ELR (cell line): ENCODE measurements at regions not wholly inside any gene's neighbourhood (a gene's known extent, or its start where the extent isn't known, plus 50 kb on each side); places are given as distances from the start of the nearest gene placed in this dataset.

ENCODE experiments used
- DNase-seq: peaks from one replicate; pipeline ENCODE4 v3.0.0-alpha.2; 2015; ENCODE audit warnings: low read depth

DNA sequence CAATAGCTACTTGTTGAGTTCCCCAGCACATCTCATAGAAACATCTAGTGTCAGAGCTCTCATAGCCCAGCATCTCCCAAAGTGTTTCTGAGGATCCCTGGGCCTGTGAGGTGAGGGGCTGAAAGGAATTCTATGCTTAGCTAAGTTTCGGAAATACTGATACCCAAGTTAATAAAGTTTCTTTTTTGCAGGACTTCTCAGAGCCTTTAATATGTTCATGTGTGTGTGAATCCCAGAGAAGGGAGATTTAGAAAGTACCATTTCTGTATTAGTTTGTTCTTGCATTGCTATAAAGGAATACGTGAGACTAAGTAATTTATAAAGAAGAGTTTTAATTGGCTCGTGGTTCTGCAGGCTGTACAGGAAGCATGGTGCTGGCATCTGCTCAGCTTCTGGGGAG is 211.2 kb downstream of the TSN start:
- no peak for DNase-seq

DNA sequence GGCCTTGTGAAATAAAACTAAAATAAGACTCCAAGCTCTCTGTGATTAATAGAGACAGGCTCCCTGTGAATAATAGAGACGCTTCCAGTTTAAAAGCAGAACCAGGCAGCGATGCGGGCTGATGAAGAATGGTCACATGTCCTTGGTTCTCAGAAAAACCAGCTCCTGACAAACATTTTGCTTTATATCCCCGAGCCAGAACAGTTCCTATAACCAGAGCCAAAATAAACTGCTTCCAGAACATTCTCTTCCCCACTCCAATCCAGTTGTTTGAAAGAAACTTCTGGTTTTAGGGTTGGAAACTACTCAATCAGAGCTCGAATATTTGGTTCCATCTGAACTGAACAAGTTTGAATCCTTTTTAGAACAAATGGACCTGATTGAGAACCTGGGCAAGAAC is 213.7 kb downstream of the TSN start:
- DNase-seq, result no peak

DNA sequence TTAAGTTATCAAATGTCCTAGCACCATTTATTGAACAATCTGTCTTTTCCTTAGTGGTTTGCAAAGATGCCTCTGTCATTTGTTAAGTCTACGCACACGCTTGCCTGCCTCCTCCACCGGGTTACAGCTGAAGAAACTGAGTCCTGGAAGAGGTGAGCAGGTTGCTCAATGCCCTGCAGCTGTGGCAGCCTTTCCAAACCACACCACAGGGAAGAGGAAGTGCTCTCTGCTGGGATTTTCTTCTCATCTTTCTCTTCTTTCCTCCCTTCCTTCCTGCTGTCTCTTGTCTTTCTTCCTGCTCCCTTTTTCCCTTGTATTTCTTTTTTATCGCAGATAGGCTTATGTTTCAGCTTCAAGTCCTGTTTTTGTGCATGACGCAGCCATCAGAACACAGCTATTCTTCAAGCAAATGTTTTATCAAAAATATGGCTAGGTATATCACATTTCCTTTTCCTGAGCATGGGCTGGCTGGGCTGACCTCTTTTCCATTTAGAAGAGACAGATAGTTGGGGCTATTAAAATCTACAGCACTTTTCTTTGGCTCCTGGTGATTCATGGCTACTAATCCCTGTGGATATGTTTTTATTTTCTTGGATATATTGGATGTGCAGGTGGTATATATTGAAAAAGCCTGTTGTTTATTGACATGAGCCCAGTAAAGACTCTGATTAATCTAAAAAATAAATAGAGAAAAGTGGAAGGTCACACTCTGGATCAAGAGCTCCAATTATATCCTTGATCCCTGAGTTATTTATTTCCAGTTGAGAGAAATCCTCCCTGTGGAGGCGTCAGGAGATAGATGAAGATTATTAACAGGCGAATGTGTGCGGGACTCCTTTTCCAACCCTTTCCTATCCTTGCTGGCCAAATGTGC is 214.6 kb downstream of the TSN start:
- DNase-seq, result no peak

DNA sequence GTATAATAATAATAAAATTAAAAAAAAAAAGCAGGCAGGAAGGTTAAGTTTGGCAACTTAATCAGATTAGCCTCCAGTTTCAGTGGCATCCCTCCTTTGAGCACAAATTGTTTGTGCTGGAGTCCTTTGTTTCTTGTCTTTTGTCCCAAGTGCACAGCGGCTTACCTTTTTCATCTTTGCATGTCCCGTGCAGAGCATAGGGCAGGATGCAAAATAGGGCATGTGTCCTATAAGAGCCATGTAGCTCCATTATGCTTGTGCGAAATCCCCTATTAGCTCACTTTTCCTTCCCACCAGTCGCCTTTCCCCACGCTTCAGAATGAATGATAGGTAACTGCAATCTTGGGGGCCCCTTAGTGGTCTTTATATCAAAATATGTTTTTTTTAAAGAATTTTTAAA is 216.8 kb downstream of the TSN start:
- DNase-seq, result no peak

DNA sequence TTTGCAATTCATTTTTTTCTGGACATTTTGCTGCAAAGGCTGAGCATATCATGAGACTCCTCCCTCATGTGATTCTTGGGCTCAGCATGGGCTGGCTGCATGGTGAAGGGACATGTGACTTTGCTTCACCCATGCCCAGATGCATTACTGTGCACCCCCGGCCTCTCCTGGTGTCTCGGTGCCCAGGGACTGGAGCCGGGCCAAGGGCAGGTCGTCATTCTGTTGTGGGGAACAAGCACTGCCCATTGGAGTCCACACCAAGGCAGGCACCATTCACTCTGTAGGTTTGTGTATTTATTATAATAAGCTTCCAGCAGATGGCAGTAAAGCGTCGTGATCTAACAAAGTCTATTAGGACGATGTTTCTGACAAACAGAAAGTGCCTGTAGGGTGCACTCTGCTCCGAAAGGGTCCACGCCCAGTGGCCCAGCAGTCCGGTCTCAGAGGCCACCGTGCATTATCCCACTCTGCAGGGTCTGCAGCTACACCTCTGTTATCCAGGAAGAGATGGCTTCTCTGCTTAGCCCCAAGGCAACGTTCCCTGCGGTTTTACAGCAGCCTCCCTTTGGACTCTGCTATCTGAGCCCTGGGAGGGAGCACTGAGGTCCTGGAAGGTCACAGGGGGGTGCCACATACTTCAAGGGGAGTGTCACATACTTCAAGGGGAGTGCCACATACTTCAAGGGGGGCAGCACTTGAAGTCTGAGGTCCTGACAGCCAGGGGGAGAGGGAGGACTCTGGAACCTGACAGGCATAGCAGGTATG is 219.6 kb downstream of the TSN start:
- DNase-seq, result peak; percentile 84

DNA sequence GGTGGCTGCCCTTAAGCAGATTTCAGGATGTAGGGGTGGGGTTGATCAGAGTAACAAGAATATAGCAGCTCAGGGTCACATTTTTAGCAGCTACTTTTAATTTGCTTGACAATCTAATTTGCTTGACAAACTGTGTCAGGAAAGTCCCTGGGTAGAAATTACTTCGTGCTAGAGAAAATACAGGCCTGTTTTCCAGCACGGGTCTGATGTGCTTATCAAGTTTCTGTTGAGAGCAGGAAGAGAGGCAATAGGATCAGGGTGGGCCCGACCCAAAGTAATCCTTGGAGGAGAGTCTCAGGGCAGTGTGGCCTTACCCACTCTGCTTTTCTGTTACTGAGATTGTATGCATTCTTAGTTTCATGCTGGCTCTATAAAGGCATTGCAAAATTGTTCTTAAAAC is 221.5 kb downstream of the TSN start:
- DNase-seq, result no peak

DNA sequence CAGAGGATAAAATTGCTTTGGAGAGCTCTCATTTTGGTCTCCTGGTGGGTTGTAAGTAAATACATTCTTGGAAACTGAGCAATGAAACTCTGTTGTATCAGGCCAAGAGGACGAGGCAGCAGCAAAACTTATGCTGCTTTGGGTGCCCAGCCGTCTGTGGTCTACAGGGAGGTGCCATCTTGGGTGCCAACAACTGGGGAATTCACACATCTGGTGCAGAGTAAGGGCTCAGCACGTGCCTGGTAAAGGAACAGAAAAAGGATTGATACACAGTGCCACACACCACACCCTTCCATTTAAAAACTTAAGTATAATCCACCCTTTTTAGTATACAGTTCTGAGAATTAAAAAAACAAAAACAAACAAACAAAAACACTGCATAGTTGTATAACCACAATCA is 221.9 kb downstream of the TSN start:
- no peak for DNase-seq

DNA sequence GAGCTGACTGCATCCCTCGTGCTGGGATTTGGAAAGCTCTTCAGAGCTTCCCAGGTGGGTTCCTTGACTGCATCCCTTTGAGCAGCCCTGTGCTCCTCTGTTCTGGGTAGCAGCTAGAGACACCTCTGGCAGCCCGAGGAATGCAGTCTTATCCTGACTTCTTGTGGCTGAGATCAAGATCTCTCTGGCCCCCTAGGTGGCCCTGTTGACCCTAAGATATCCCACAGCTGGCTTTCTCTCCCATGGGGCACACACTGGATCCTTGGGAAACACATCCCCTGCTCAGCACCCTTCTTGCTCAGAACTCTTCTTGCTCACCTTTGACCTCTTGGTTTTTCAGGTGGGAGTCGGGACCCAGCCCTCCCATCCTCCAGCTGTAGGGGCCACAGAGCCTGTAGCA is 237.2 kb downstream of the TSN start:
- no peak for DNase-seq

DNA sequence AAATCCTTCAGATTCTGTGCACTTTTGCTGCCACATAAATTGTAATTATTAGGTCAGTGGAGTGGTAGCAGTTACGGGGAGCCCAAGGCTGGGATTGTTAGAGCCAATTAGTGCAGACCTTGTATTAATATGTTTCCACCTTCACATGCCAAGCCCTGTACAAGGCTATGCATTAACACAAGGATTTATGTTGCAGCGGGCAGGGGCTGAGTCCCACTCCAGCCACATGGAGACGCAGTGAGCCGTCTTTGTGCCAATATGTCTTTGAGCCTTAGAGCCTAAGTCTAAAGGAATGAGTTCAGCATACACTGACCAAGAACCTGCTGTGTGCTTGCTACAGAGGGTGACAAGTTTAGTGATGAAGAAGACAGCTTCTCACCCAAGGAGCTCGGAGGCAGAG is 238.2 kb downstream of the TSN start:
- DNase-seq, result no peak

DNA sequence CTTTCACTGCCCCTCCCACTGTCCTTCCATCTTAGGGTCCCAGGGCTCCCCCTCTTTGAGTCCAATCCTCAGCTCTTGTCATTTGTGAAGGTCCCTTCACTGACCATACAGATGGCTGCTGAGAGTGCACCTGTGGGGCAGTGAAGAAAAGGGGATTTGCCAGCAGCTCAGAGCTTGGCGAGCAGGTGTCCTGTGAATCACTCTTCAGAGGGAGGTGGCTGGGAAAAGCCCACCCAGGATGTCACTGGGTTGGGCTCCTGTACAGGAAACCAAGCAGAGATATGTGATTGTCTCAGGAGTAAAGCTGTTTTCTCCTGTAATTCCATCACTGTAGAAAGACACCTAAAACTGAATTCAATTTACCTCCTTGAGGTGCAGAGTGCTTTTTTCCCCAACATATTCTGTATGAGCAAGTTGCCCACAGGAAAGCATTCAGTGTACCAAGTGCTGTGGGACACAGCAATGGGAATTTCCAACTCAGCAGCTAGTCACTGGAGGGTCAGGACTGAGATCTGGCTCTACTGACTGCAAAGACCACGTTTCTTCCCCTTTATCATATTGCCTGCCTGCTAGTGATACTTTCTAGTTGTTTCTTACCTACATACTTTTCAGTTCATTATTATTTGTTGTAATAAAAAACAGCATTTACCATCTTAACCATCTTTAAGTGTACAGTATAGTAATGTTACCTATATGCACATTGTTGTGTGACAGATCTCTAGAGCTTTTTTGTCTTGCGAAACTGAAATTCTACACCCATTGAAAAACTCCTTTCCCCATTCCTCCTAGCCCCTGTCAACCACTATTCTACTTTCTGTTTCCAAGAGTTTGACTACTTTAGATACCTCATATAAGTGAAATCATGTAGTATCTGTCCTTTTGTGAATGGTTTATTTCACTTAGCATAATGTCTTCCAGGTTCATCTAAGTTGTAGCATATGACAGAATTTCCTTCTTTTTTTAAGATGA is 239.1 kb downstream of the TSN start:
- no peak for DNase-seq

DNA sequence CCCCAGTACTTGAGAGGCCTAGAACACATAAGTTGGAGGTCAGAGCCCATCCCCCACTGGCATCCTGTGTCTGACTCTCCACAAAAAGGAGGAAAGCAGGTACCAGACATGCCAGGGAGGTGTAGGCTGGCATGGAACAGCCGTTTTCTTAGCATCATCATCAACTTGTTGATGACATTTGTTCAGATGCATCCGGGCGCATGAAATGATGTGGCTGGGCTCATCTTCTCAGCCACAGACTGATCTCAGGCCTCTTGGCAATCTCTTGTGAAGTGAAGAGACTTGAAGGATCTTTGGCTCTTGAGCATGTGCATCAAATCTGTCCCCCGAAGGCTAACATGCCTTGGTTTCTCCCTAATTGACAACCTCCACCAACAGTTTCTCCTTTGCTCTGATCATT is 243.3 kb downstream of the TSN start:
- no peak for DNase-seq

DNA sequence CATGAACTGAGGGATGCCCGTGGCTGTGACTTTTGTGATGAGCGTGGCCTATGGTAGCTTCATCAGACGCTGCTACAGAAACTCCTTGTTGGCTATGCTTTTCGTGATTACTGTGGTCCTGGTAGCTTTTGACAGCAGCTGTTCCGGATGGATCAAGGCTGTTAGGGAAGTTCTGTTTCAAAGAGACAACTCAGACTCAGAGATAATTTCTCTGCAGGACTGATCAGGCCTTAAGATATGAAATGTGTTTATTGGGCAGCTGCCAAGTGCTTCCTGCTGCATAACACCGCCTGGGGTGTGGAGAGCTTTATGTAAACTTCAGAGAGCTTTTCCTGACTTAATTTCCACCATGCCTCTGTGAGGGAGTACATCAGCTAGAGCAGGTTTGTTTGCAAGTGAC is 243.8 kb downstream of the TSN start:
- no peak for DNase-seq

DNA sequence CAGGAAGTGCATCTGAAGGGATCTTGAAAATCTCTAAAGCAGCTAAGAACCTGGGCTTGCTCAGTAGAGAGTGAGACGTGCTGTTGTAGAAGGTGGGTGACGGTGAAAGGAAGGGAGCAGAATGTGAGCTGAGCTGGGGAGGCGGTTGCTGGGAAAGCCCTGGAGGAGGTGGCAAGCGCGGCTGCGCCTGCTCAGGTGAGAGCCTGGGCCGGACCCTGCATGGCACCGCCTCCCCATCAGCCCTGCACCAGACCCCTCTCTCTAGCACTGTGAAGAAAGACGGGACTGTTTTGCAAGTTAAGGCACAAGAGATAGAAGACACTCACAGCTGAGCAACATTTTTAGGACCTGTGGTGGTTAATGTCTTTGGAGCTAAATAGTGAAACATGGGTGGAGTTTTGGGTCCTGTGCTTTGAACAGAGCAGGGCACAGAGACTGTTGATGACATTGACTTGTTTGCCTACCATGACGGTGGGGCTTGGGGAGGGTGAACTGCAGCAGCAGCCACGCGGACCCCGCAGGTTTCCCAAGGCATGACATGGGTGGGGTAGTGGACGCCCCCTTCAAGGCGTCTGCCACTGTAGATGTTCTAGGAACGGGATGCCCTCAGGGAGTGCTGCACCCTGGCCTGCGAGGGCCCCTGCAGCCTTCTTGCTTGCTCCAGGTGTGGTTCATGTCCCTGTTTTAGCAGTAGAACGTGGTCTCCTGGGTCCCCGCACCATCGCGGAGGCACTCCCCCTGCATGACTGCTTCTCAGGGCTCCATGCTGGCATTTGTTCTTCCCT is 245.3 kb downstream of the TSN start:
- DNase-seq, result no peak

DNA sequence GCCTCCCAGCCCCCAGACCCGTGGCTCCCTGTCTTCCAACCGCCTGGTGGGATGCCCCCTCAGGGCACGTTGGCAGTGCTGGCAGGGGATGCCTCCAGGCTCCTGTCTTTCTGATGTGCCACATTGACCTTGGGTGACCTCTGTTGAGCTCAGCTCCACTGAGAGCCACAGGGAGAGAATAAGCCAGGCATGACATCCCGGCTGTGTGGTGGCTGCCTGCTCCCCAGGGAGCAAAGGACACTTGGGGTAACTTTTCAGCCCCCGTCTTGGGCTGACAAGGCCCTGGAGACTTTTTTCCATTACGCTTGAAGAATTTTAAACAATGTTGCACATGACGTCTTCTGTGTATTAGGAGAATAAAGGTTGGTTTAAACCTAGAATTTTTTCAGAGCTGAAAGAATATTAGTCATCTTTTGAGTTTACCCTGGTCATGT is 246.0 kb downstream of the TSN start:
- no peak for DNase-seq

DNA sequence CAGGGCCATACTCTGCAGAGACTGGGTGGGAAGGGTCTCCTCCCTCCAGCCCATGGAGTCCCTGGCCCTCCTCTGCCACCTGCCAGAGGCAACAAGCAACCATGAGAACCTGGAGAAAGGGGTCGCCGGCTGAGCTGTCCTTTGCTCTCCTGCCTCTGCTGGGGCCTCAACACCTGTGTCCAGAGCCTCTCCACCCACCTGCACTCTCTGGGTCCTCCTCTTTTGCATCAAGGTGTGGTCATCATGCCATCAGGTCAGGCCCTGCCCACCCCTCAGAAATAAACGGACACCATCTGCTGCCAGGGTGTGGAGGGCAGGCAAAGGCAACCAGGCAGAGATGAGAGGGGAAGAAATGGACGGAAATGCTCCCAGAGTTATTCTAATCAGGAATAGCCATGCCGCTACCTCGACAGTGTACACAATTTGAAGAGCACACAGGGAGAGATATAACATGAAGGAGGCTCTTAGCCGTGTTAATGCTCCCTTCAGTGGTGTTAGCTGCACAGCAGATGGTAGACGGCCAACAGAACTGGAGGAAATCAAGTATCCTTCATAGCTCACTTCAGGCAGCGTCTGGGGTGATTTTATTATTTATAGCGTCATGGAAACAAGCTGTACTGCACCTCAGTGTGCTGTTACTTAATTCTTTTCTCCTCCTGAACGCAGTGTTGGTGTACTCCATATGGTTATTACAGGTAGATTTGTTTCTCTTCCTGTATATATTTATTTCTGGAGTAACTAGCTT is 247.9 kb downstream of the TSN start:
- DNase-seq, result no peak

DNA sequence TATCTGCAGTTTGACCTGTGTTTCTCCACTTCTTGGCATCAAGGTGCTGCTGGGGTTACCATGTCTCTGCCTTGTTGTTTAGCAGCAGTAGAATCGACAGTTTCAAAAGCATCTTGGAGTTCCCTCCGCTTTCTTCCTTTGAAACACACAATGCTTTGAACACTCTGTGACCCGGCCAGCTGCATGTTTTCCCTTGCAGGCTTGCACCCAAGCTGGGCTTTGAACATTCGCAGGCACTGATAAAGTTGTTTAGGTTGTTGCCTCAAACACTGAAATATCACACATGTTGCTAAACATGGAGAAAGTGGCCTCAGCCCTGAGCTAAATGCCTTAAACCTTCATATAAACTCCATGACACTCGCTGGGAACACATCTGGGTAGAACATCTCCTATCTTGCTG is 251.7 kb downstream of the TSN start:
- no peak for DNase-seq

DNA sequence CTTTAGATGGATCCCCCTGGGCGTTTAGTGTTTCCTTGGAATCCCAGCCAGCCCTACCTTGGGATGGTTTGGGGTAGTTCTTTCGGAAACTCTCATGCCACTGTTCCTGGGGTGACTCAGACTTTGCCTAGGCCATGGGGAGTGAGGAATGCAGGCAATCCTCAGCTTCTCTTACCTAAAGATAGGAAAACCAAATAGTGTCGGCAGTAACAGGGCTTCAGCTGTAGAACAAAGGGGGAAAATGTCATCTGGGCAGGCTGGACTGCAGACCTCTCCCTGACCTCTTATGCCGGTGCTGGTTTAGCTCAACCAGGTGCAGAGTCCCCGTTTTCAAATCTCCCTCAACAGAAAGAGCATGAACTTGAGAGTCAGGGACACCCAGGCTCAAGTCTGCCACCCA is 252.1 kb downstream of the TSN start:
- no peak for DNase-seq

DNA sequence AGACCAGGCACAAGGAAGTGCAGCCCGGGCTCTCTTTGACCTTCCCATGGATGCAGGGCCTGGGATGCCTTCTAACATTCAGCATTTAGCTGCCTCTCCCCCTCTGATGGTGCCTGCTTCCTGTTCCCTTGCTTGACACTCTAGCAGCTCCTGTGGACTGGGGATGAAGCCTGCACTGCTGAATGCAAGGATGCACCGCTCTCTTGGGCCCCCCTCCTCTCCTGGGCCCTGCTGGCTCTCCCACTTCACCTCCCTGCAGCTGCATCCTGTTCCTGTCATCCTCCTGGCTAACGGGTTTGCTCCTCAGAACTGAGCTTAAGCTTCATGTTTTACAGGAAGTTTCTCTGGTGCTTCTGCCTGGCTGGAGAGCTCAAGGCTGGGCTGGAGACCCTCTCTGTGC is 254.1 kb downstream of the TSN start:
- no peak for DNase-seq

DNA sequence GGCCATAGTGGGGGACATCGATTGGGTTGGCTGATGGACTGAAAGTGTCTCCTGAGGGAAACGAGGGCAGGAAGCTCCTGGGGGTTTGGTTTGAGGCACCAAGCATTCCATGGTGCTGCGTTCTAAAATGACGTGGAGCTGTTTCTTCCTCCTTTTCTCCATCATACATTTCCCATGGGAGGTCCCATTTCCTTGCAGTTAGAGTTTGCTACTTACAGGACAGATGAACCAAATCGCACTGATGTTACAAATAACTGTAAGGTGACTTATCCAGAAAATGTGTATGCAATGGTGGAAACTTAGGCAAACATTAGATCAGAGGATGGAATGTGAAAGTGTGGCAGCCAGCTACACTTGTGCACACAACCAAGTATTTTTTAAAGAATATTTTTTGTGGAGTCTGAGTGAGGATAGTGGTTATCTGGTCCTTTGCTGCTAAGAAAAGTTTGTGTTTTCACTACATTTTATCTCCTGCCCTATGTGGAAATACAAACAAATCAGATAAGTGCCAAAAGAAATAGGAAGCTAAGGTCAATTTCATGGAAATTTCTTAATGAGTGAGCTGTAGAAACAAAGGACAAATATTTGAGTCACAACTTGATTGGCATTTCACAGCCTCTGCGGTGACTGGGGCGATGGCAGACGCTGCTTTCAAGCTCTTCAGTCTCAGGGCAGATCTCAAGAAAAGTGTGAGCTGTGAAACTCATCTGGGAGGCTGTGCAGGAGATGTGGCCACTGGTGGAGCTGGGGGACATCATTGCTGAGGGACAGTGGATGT is 256.2 kb downstream of the TSN start:
- no peak for DNase-seq

DNA sequence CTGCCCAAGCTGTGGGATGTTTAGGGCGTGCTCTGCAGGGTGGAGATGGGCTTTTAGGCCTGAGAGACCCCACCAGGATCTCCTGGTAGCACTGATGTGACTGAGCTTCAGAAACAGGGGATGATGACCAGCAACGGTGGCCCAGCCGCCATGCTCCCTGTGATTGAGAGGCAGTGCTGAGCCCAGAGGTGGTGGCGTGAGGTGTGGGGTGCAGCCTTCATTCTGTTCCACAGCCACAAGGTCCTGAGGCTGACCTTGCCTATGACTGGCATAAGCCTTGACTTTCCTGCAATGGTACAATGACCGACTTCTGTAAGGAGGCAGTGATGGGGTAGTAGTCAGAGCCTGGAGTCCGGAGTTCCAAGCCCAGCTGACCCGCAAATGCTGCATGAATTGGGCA is 263.3 kb downstream of the TSN start:
- DNase-seq, result no peak
